Stimulated activated CD8-positive, alpha-beta memory T cell treated with anti-CD3 and anti-CD28 coated beads, Interleukin-12 subunit alpha, Interleukin-12 subunit beta, amount 100 ng/mL, for 24 hours (primary cell): ENCODE measurements at regions not wholly inside any gene's neighbourhood (a gene's known extent, or its start where the extent isn't known, plus 50 kb on each side); places are given as distances from the start of the nearest gene placed in this dataset.

Experiments
- DNase-seq: peaks from one replicate; pipeline ENCODE4 v3.0.0-alpha.2; 2020; ENCODE audit errors: extremely low read depth

- DNase-seq: no peak
Measured at GRCh38 chr22:48568736-48569330, 1258.8 kb downstream of the BRD1 start.

DNA sequence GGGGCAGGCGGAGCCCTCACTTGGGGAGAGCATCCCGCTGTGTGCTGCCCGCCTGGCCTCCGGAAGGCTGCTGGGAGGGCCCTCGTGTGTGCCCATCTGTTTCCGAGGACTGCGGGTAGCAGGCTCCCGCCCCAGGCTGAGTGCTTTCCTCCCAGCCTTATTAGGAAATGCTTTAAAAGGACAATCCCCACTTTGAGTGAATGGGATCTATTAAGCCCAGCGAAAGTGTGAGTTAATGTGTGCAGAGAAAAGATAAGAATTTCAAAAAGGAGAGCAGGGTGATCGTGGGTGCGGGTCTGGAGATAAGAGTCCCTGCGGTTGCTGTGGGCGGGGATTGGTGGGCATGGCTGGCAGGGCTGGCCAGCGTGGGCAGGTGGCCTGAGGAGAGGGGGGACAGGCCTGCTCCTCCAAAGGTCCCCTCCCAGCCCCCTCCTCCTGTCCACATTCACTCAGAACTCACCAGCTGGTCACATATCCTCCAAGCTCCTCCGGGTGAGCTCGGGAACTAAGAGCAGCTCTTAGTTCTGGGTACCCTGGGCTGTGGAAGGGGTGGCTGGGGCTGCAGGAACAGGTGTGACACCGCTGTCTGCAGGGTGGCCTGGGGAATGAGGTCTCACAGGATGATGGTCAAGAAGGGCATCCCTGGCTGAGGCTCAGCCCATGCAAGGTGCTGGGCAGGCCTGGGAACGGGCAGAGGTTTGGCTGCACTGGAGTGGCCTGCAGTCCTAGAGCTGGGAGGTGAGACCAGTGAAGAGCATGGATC, 1260.3 kb downstream of the BRD1 start:
- DNase-seq: no peak

DNA sequence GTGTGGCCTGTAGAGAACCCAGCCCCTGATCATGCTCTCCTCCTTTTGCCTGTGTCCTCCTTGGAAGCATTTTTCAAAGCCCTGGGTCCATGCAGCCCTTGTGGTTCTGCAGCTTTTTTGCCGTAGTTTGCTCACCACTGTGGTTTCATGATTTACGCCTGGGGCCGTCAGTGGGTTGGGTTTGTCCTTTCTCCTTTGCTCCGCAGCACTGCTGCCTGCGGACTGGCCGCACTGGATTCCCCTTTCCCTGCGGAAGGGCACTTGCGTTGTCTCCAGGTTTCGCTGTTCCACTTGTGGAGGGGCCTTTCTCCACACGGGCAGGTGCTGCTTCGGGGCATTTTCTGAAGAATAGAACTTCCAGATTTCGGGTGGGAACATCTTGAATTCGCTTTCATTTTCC, 1260.9 kb downstream of the BRD1 start:
- DNase-seq: no peak

GRCh38 chr22:48565901-48566501, 1261.7 kb downstream of the BRD1 start:
- no peak for DNase-seq

DNA sequence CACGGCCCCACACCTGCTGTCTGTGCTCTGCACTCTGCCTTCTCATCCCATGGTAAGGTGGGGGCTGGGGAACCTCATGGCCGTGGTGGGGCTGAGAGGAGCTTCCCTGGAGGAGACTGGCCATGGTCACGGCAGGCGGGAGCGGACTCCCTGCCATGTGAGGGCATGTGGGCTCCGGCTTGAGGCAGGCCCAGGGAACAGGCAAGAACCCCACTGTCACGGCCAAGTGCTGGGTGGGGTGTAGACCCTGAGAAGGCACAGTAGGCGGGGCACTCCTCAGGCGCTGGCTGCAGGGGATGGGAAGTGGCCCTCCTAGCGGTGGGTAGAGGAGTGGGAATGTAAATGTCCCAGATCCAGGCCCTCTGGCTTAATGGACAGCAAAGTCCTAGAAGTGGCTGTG, 1262.7 kb downstream of the BRD1 start:
- no peak for DNase-seq

DNA sequence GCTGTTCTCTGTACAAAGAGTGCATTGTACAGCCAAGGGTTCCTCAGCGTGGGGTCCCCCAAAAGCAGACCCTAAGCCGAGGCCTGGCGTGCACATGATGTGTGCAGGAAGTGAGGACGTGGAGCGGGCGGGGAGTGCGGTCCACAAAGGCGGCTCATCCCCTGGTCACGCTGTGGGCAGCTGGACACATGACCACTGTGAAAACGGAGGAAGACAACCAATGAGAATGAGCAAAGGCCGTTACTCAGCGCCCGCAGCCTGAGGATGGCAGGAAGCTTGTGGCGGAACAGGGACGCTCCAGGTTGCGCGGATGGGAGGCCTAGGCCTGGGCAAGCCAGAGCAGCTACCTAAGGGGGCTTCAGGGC, 1263.7 kb downstream of the BRD1 start:
- DNase-seq: no peak

- DNase-seq: no peak
Measured at GRCh38 chr22:48563118-48563965, 1264.3 kb downstream of the BRD1 start.

- DNase-seq: no peak
Measured at GRCh38 chr22:48561676-48562075, 1266.0 kb downstream of the BRD1 start.

DNA sequence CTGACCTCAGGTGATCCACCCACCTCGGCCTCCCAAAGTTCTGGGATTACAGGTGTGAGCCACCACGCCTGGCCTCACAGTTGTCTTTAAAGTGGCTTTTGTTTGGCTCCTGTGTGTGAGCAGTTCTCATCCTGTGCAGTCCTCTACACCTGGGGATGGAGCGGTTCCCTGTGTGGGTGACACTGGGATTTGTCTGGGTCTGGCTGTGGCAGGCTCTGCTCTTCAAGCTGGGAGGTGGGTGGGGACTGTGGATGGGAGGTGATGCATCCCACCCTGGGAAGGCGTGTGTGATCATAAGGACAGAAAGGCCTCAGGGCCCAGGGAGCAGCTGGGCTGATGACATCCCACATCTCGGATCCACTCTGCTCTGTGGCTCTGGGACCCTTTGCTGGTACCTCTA, 1266.8 kb downstream of the BRD1 start:
- DNase-seq: no peak

DNA sequence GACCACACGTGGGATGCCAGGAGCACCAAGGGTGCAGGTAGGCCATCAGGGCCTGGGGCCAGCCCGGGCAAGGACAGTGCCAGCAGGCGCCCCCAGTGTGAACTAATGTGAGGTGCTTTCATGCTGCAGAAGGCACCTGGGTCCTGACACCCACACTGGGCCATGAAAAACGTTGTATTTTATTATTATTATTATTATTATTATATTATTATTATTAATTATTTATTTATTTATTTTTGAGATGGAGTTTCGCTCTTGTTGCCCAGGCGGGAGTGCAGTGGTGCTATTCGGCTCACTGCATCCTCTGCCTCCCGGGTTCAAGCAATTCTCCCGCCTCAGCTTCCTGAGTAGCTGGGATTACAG, 1267.3 kb downstream of the BRD1 start:
- no peak for DNase-seq

GRCh38 chr22:48559647-48560388, 1267.9 kb downstream of the BRD1 start:
- no peak for DNase-seq

GRCh38 chr22:48558606-48559402, 1268.9 kb downstream of the BRD1 start:
- no peak for DNase-seq

GRCh38 chr22:48558016-48558415, 1269.7 kb downstream of the BRD1 start:
- no peak for DNase-seq

- DNase-seq: no peak
Measured at GRCh38 chr22:48557473-48557872, 1270.2 kb downstream of the BRD1 start.

DNA sequence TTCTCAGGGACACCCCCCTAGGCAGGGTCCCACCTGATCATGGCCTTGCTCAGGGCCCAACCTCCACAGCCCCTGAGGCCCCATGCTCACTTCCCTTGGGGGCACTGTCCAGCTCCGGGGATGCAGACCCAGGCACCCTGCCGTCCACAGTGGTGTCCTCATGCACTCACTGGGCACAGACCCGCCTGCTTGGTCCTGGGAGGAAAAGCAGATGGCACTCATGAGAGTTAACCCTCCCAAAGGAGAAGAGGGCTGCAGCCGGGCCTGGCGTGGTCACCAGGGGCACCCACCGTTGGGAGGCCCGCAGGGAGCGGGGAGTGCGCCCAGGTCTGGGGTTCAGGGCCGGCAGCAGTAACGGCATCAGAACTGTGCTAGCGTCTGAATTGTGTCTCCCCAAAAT, 1270.9 kb downstream of the BRD1 start:
- DNase-seq: no peak

DNA sequence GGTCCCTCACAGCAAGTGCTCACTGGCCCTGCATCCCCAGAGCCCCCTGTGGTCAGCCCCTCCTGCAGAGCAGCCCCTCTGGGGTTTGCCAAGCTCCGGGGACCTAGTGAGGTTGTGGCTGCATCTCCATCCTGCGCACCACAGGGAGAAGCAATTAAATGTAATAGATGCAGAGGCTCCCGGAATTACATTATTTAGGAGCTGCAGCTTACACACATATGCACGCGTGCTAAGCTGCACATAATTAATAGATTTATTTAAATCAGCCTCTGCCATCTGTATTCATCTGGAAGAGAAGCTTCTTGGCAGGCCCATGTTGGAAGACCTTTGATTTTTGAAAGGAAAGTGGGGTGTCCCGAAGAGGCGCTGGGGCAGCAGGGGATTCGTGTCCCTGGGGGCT, 1271.5 kb downstream of the BRD1 start:
- no peak for DNase-seq

DNA sequence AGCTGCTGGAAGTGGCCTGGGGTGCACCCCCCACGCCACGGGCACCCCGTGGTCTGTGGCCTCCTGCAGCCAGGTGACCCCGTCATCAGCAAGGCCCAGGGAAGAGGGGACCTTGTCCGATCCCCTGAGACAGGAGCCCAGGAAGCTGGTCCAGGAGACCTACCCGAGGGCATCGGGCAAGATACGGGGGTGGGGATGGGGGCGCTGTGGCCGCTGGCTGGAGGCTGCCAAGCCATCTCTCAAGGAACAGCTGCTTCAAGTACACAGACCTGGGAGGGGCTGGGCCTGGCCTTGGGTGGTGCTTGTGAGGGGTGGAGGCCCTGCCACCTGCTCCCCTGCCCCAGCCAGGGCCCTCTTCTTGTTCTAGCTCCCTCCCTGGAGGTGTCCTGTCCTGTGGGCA, 1272.1 kb downstream of the BRD1 start:
- no peak for DNase-seq

DNA sequence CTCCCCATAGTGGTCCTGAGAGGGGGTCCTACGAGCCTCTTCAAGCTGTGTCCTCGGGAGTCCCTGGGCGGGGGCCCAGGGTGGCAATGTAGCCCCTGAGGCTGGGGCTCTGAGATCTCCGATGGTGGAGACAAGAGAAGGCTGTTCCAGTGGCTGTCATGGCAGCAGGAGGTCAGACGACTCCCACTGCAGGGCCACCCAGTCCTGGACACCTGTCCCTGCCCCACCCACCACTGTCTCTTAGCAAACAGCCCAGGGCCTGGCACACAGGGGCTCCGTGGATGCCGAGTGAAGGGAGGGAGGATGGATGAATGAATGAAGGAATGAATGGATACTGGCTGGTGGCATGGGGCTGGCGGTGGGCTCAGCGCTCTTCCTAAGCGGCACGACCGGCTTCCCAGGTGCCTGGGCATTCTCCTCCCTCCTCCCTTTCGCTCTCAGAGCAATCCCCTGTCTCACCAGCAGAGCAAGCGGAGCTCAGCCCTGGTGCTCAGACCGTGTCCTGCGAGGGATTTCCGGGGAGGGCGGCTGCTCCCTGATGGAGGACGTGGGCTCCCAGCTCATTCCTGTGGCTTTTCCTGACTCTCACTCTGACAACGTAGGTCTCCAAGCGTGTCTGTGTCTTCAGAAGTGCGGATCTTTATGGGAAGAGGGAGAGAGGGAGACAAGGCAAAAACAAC, 1272.6 kb downstream of the BRD1 start:
- no peak for DNase-seq

- no peak for DNase-seq
Measured at GRCh38 chr22:48553694-48554308, 1273.9 kb downstream of the BRD1 start.

DNA sequence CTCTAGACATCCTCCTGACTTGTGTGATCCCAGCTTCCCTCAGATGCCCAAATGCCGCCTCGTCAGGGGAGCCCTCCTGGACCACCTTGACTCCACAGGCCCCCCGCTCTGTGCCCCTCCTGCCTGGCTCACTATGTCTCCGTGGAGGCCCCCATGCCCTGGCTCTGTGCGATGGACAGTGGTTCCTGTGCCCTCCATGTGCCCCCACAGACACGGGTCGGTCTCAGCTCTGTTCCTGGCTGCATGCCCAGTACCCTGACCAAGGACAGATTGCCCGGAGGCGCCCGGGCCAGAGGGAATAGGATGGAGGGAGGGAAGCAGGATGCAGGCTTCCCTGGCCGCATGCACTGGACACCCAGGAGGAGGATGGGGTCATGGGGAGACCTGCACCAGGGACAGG, 1274.6 kb downstream of the BRD1 start:
- DNase-seq: no peak
